ENCODE measurements at regions not wholly inside any gene's neighbourhood (a gene's known extent, or its start where the extent isn't known, plus 50 kb on each side); places are given as distances from the start of the nearest gene placed in this dataset.

DNA sequence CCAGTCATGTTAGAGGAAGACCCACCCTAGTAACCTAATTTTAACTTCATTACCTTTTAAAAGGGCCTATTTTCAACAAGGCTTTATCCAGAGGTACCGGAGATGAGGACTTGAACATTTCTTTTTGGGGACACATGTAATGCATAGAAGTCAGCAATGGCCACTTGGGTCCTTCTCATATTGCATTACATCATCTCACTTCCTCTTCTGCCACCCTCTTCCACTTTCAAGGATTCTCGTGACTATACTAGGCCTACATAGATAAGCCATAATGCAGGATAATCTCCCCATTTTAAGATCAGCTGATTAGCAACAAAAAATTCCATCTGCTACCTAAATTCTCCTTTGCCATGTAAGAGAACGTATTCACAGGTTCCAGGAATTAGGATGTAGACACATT, 557.2 kb downstream of the KCTD12 start:
- TF ChIP-seq POLR2A (IDR thresholded peaks at IDR 0.05): no peak
- TF ChIP-seq, protein P1, sequence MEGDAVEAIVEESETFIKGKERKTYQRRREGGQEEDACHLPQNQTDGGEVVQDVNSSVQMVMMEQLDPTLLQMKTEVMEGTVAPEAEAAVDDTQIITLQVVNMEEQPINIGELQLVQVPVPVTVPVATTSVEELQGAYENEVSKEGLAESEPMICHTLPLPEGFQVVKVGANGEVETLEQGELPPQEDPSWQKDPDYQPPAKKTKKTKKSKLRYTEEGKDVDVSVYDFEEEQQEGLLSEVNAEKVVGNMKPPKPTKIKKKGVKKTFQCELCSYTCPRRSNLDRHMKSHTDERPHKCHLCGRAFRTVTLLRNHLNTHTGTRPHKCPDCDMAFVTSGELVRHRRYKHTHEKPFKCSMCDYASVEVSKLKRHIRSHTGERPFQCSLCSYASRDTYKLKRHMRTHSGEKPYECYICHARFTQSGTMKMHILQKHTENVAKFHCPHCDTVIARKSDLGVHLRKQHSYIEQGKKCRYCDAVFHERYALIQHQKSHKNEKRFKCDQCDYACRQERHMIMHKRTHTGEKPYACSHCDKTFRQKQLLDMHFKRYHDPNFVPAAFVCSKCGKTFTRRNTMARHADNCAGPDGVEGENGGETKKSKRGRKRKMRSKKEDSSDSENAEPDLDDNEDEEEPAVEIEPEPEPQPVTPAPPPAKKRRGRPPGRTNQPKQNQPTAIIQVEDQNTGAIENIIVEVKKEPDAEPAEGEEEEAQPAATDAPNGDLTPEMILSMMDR (IDR thresholded peaks at IDR 0.05): no peak

Measured in Peyer's patch (tissue), 4 donors.